ENCODE measurements at regions not wholly inside any gene's neighbourhood (a gene's known extent, or its start where the extent isn't known, plus 50 kb on each side); places are given as distances from the start of the nearest gene placed in this dataset.
"Not testable (repeated sequence)": the region's sequence is repeated elsewhere in the genome, so short reads cannot be mapped to it uniquely, and the experiment has no call there.

DNA sequence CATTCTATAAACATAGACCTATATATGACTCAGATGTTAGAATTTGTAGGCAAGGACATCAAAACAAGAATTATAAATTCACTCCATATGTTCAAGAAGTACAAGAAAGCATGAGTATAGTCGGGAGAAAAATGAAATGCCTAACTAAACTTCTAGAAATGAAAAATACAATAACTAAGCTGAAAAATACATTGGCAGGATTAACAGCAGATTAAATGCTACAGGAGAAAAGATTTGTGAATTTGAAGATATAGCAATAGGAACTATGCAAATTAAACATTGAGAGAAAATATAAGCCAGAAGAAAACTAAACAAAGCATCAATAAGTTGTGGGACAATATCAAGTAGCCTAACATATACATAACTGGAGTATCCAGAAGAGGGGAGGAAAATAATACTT, 55.3 kb upstream of the PRSS3 start:
- Histone ChIP-seq H3K4me3 (replicated peaks in 1 of 4; ENCODE audit: control extremely low read depth in 1 of 4, insufficient read depth in 1 of 4, low read depth in 3 of 4, low read length in 4 of 4) (no peak overlapping the region), H3K4me1 (ENCODE audit: control insufficient read depth, extremely low read depth, insufficient read depth, low read length) (no peaks in the 10 kb centered on the region), H3K27me3 (ENCODE audit: control insufficient read depth, insufficient read depth, low read length) (no peaks in the 10 kb centered on the region), H3K4me2 (ENCODE audit: extremely low read depth, insufficient read depth, low read length) (no peak overlapping the region), H3K27ac (ENCODE audit: insufficient read depth, low read length) (no peak overlapping the region), H4K20me1 (ENCODE audit: control insufficient read depth, extremely low read depth, insufficient read depth, low read length) (no peaks in the 10 kb centered on the region), H3K9me3 (ENCODE audit: control insufficient read depth, insufficient read depth, low read depth, low read length) (no peaks in the 10 kb centered on the region), H3K9ac (ENCODE audit: insufficient read depth, low read length) (no peak overlapping the region), H3K79me2 (ENCODE audit: control insufficient read depth, insufficient read depth, low read length) (no peaks in the 10 kb centered on the region), H3K36me3 (ENCODE audit: control insufficient read depth, insufficient read depth, low read length) (no peaks in the 10 kb centered on the region), H2AFZ (ENCODE audit: low read length) (no peak overlapping the region)
- no peak for DNase-seq (ENCODE audit: low read depth in 2 of 2)
- TF ChIP-seq CTCF (conservative IDR thresholded peaks at IDR 0.05 in 1 of 2, IDR thresholded peaks at IDR 0.05 in 1 of 2; ENCODE audit: low read depth in 1 of 2, low read length in 2 of 2) (no peak), EZH2 (IDR thresholded peaks at IDR 0.05; ENCODE audit: low read length, missing control alignments) (no peak)

DNA sequence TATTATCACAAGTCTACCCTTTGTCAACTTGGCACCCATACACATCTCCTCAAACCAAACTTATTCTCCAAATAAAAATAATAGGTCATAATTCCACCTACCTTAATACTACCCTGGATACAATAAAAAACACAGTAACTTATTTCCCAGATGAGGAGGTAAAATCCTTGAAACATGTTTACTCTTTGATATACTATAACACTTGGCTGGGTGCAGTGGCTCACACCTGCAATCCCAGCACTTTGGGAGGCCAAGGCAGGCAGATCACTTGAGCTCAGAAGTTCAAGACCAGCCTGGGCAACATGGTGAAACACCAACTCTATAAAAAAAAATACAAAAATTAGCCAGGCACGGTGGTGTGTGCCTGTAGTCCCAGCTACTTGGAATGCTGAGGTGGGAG, 54.4 kb upstream of the PRSS3 start:
- not testable (repeated sequence) for H3K4me3 ChIP-seq (replicated peaks in 1 of 4; ENCODE audit: control extremely low read depth in 1 of 4, insufficient read depth in 1 of 4, low read depth in 3 of 4, low read length in 4 of 4); H3K27me3 ChIP-seq (ENCODE audit: control insufficient read depth, insufficient read depth, low read length); H3K27ac ChIP-seq (ENCODE audit: insufficient read depth, low read length); DNase-seq (ENCODE audit: low read depth in 2 of 2); H4K20me1 ChIP-seq (ENCODE audit: control insufficient read depth, extremely low read depth, insufficient read depth, low read length); H3K9ac ChIP-seq (ENCODE audit: insufficient read depth, low read length); H3K4me2 ChIP-seq (ENCODE audit: extremely low read depth, insufficient read depth, low read length); H2AFZ ChIP-seq (ENCODE audit: low read length); H3K79me2 ChIP-seq (ENCODE audit: control insufficient read depth, insufficient read depth, low read length); H3K4me1 ChIP-seq (ENCODE audit: control insufficient read depth, extremely low read depth, insufficient read depth, low read length); H3K9me3 ChIP-seq (ENCODE audit: control insufficient read depth, insufficient read depth, low read depth, low read length); H3K36me3 ChIP-seq (ENCODE audit: control insufficient read depth, insufficient read depth, low read length)

- DNase-seq (ENCODE audit: low read depth in 2 of 2), result no peak
- no peak overlapping the region for H3K9ac ChIP-seq (ENCODE audit: insufficient read depth, low read length)
Measured at GRCh38 chr9:33742051-33742450, 53.3 kb upstream of the PRSS3 start.

More at GRCh38 chr9:33742051-33742450, 53.3 kb upstream of the PRSS3 start:
- no peak overlapping the region for H2AFZ ChIP-seq (ENCODE audit: low read length)
- no peaks in the 10 kb centered on the region for H4K20me1 ChIP-seq (ENCODE audit: control insufficient read depth, extremely low read depth, insufficient read depth, low read length)
- no peak overlapping the region for H3K4me3 ChIP-seq (replicated peaks in 1 of 4; ENCODE audit: control extremely low read depth in 1 of 4, insufficient read depth in 1 of 4, low read depth in 3 of 4, low read length in 4 of 4)
- H3K27me3 ChIP-seq (ENCODE audit: control insufficient read depth, insufficient read depth, low read length), result no peaks in the 10 kb centered on the region
- no peaks in the 10 kb centered on the region for H3K79me2 ChIP-seq (ENCODE audit: control insufficient read depth, insufficient read depth, low read length)
- no peaks in the 10 kb centered on the region for H3K4me1 ChIP-seq (ENCODE audit: control insufficient read depth, extremely low read depth, insufficient read depth, low read length)
- no peaks in the 10 kb centered on the region for H3K9me3 ChIP-seq (ENCODE audit: control insufficient read depth, insufficient read depth, low read depth, low read length)
- no peak overlapping the region for H3K4me2 ChIP-seq (ENCODE audit: extremely low read depth, insufficient read depth, low read length)
- H3K36me3 ChIP-seq (ENCODE audit: control insufficient read depth, insufficient read depth, low read length), result no peaks in the 10 kb centered on the region
- TF ChIP-seq EZH2 (IDR thresholded peaks at IDR 0.05; ENCODE audit: low read length, missing control alignments), result no peak
- no peak for TF ChIP-seq CTCF (conservative IDR thresholded peaks at IDR 0.05 in 1 of 2, IDR thresholded peaks at IDR 0.05 in 1 of 2; ENCODE audit: low read depth in 1 of 2, low read length in 2 of 2)
- no peak overlapping the region for H3K27ac ChIP-seq (ENCODE audit: insufficient read depth, low read length)

All from fibroblast of lung (primary cell).